ENCODE measurements at regions not wholly inside any gene's neighbourhood (a gene's known extent, or its start where the extent isn't known, plus 50 kb on each side); places are given as distances from the start of the nearest gene placed in this dataset.

DNA sequence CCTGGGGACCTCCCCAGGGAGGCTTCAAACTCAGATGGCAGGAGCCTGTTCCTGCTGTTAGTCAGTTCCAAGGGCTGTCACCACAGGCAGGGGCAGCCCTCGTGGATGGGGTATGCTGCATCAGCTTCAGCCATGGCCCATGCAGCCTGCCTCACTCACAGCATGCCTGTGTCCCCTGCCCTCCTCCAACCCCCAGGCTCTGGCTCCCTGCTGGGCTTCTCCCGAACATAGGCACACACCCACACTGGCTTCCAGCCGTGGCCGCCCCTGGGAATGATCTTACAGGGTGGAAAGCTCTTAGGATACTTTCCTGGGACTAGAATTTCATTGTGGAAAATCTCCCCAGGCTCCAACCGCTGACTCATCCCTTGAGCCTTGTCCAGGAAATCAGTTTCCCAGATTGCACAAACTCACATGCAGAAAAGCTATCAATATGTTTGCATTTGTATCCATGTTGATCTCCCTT, 163.8 kb downstream of the SEC61B start:
- TF ChIP-seq, protein P1, sequence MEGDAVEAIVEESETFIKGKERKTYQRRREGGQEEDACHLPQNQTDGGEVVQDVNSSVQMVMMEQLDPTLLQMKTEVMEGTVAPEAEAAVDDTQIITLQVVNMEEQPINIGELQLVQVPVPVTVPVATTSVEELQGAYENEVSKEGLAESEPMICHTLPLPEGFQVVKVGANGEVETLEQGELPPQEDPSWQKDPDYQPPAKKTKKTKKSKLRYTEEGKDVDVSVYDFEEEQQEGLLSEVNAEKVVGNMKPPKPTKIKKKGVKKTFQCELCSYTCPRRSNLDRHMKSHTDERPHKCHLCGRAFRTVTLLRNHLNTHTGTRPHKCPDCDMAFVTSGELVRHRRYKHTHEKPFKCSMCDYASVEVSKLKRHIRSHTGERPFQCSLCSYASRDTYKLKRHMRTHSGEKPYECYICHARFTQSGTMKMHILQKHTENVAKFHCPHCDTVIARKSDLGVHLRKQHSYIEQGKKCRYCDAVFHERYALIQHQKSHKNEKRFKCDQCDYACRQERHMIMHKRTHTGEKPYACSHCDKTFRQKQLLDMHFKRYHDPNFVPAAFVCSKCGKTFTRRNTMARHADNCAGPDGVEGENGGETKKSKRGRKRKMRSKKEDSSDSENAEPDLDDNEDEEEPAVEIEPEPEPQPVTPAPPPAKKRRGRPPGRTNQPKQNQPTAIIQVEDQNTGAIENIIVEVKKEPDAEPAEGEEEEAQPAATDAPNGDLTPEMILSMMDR (IDR thresholded peaks at IDR 0.05; ENCODE audit: borderline replicate concordance, extremely low read depth, low read length, poor library complexity, severe bottlenecking): no peak
- no peak for TF ChIP-seq EZH2 (IDR thresholded peaks at IDR 0.05; ENCODE audit: borderline replicate concordance, low read depth, low read length, severe bottlenecking)

Measured in DND-41 (cell line).